GM12891 (cell line): ENCODE measurements at regions not wholly inside any gene's neighbourhood (a gene's known extent, or its start where the extent isn't known, plus 50 kb on each side); places are given as distances from the start of the nearest gene placed in this dataset.
"Not testable (repeated sequence)": the region's sequence is repeated elsewhere in the genome, so short reads cannot be mapped to it uniquely, and the experiment has no call there.

Experiments
- POLR2A ChIP-seq: IDR thresholded peaks from 2 replicates; pipeline ENCODE4 v1.6.1; 2011; ENCODE audit warnings: low read depth, low read length, control low read depth
- TAF1 ChIP-seq: IDR thresholded peaks from 2 replicates; pipeline ENCODE4 v1.6.1; 2011; ENCODE audit warnings: low read depth, low read length, control low read depth

- TF ChIP-seq POLR2A, TAF1: not testable (repeated sequence)
Observed at GRCh38 chr5:2070787-2071186, 188.1 kb upstream of the IRX4 start.
